Calu3 (cell line): ENCODE measurements at regions not wholly inside any gene's neighbourhood (a gene's known extent, or its start where the extent isn't known, plus 50 kb on each side); places are given as distances from the start of the nearest gene placed in this dataset.

Experiments
- BruUV-seq: library from RNA; stranded (reverse); fragments of 400-500 nt; replicated peaks from 2 replicates; lab custom pipeline; 2021; lab: Mats Ljungman, UMichigan
- CTCF ChIA-PET: fragments of 300-600 bp; sonication (Branson Sonifier 250); formaldehyde crosslinking; loops from one replicate; lab custom pipeline; 2022; ENCODE audit warnings: antibody characterized with exemption; lab: Charles Lee
- DNase-seq: peaks from one replicate; pipeline ENCODE4 v3.0.0; 2022
- H3K27ac Mint-ChIP-seq: one replicate; pipeline ENCODE4 v1.8.0; 2022; ENCODE audit warnings: mixed read lengths; ENCODE audit not compliant: unreplicated experiment
- H3K27me3 Mint-ChIP-seq: one replicate; pipeline ENCODE4 v1.8.0; 2022; ENCODE audit warnings: mixed read lengths; ENCODE audit not compliant: unreplicated experiment
- H3K36me3 Mint-ChIP-seq: one replicate; pipeline ENCODE4 v1.8.0; 2022; ENCODE audit warnings: mild to moderate bottlenecking, moderate library complexity, mixed read lengths; ENCODE audit not compliant: insufficient read depth, unreplicated experiment
- H3K4me1 Mint-ChIP-seq: one replicate; pipeline ENCODE4 v1.8.0; 2022; ENCODE audit warnings: mild to moderate bottlenecking, low read depth, mixed read lengths; ENCODE audit not compliant: unreplicated experiment
- H3K4me3 Mint-ChIP-seq: one replicate; pipeline ENCODE4 v1.8.0; 2022; ENCODE audit warnings: mild to moderate bottlenecking, low read depth, moderate library complexity, mixed read lengths; ENCODE audit not compliant: unreplicated experiment
- H3K9me3 Mint-ChIP-seq: one replicate; pipeline ENCODE4 v1.8.0; 2022; ENCODE audit warnings: low read depth, mixed read lengths; ENCODE audit not compliant: unreplicated experiment
- CTCF ChIP-seq: fragments of 200-600 bp; IDR thresholded peaks from one replicate; pipeline ENCODE4 v1.8.0; 2022; ENCODE audit warnings: antibody characterized with exemption; ENCODE audit not compliant: unreplicated experiment
- intact Hi-C: fragments of 100-400 bp; cut with micrococcal nuclease; formaldehyde crosslinking; loops from one replicate; pipeline ENCODE4 v1.10.0; 2022; ENCODE audit not compliant: unreplicated experiment

GRCh38 chr2:129129087-129129486 is 810.4 kb upstream of the HS6ST1 start:
- Mint-ChIP-seq H3K4me3 (no peak overlapping the region), H3K36me3 (no peaks in the 10 kb centered on the region), H3K27ac (no peak overlapping the region), H3K4me1 (no peaks in the 10 kb centered on the region), H3K27me3 (no peaks in the 10 kb centered on the region), H3K9me3 (peaks cover 8% of the 10 kb centered on the region)
- CTCF ChIA-PET: no interaction called here
- no TSS peak for BruUV-seq
- intact Hi-C loops: no loop called here
- no peak for DNase-seq
- TF ChIP-seq CTCF: no peak

GRCh38 chr2:129133692-129134641 is 815.3 kb upstream of the HS6ST1 start:
- H3K9me3 Mint-ChIP-seq: peaks cover 6% of the 10 kb centered on the region
- DNase-seq: no peak
- CTCF ChIA-PET: no interaction called here
- no peak overlapping the region for H3K27ac Mint-ChIP-seq
- intact Hi-C loops: no loop called here
- BruUV-seq: no TSS peak
- H3K27me3 Mint-ChIP-seq: no peaks in the 10 kb centered on the region
- no peaks in the 10 kb centered on the region for H3K36me3 Mint-ChIP-seq
- no peaks in the 10 kb centered on the region for H3K4me1 Mint-ChIP-seq
- TF ChIP-seq CTCF: no peak
- H3K4me3 Mint-ChIP-seq: no peak overlapping the region

- TF ChIP-seq CTCF: no peak
- no TSS peak for BruUV-seq
- intact Hi-C loops: no loop called here
- no peaks in the 10 kb centered on the region for H3K4me1 Mint-ChIP-seq
- no peak overlapping the region for H3K27ac Mint-ChIP-seq
- peaks cover 6% of the 10 kb centered on the region for H3K9me3 Mint-ChIP-seq
- no peak for DNase-seq
- H3K4me3 Mint-ChIP-seq: no peak overlapping the region
- H3K27me3 Mint-ChIP-seq: no peaks in the 10 kb centered on the region
- H3K36me3 Mint-ChIP-seq: no peaks in the 10 kb centered on the region
- CTCF ChIA-PET: no interaction called here
These were observed 816.3 kb upstream of the HS6ST1 start for GRCh38 chr2:129135017-129135416.

- DNase-seq: no peak
- Mint-ChIP-seq H3K27ac (no peak overlapping the region), H3K4me1 (no peaks in the 10 kb centered on the region), H3K27me3 (no peaks in the 10 kb centered on the region), H3K4me3 (no peak overlapping the region), H3K9me3 (peaks cover 10% of the 10 kb centered on the region), H3K36me3 (no peaks in the 10 kb centered on the region)
- intact Hi-C loops: no loop called here
- TF ChIP-seq CTCF: no peak
- no TSS peak for BruUV-seq
- CTCF ChIA-PET: no interaction called here
These were observed 820.7 kb upstream of the HS6ST1 start for GRCh38 chr2:129139380-129139779.
